ENCODE measurements at regions not wholly inside any gene's neighbourhood (a gene's known extent, or its start where the extent isn't known, plus 50 kb on each side); places are given as distances from the start of the nearest gene placed in this dataset.

DNA sequence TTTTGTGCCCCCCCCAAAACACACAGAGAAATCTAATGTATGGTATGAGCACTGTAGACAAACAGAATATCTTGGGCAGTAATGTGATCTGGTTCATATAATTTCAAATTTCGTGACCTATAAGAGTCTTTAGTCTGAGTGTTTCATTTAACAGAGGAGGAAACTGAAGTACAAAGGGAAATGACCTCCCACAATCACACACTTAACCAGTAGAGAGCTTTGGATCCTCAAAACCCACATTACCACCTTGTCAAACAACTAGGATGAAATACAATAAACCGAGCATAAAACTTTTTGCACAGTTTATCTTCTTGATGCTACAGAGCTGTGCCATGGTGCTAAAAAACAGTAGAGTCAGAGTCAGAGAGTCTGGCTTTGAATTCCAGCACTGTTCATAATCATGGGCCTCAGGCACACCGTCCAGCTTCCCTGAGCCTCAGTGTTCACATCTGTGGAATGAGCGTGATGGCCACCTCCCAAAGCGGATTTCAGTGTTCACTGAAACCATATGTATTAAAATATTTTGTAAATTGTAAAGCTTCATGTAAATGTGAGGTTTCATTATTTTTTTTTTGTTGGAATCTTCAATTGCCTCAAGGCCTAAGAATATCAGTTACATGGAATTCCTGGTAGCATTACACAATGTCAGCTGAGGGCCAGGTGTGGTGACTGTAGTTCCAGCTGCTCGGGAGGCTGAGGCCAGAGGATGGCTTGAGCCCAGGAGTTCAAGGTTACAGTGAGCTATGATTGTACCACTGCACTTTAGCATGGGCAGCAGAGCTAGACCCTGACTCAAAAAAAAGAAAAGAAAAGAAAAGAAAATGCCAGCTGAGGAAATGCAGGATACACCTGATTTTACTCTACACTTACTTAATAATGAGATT, 126.4 kb upstream of the FRY start:
- Mint-ChIP-seq H3K4me3 (no peak overlapping the region), H3K9me3 (ENCODE audit: insufficient read depth) (no peaks in the 10 kb centered on the region), H3K27ac (no peak overlapping the region), H3K27me3 (peaks cover 6% of the 10 kb centered on the region), H3K4me1 (peaks cover under 1% of the 10 kb centered on the region)
- H2AFZ ChIP-seq (ENCODE audit: insufficient read depth, low read depth, low read length, poor library complexity, severe bottlenecking): no peak overlapping the region
- intact Hi-C loops (cut with micrococcal nuclease): no loop called here
- peaks cover 0 to 2% of the 10 kb centered on the region in 2 donors for H3K4me1 ChIP-seq (ENCODE audit: control insufficient read depth in 2 of 2, insufficient read depth in 2 of 2, low read length in 2 of 2)
- WGBS (ENCODE audit: insufficient coverage): 70% methylated on average over 3 of the region's 6 CpGs
- H3K27me3 ChIP-seq (replicated peaks in 1 of 4; ENCODE audit: control extremely low read depth in 1 of 4, control insufficient read depth in 3 of 4, insufficient read depth in 4 of 4, low read length in 3 of 4): no peaks in the 10 kb centered on the region
- peaks cover 0 to 3% (median 0%) of the 10 kb centered on the region in 3 donors for H3K9me3 ChIP-seq (ENCODE audit: control extremely low read depth in 1 of 3, control insufficient read depth in 2 of 3, insufficient read depth in 1 of 3, low read length in 2 of 3)
- DNase-seq: no peak
- H3K27ac ChIP-seq (ENCODE audit: low read length in 2 of 2): no peak overlapping the region
- H3K36me3 ChIP-seq (replicated peaks in 1 of 2; ENCODE audit: control extremely low read depth in 1 of 2, control insufficient read depth in 1 of 2, extremely low read depth in 1 of 2, insufficient read depth in 2 of 2, low read length in 1 of 2): no peaks in the 10 kb centered on the region
- no peak for ATAC-seq (ENCODE audit: low read depth)
- ChIA-PET CTCF (interaction anchor here (0.6 to 2.5 kb wide), 4 partner anchors 10 to 1535 kb away, joined by 3 to 9 read pairs (median 3); no protein-coding TSS in a partner anchor), POLR2A (no interaction called here)
- H3K4me3 ChIP-seq (ENCODE audit: control extremely low read depth in 1 of 5, extremely low read depth in 1 of 5, insufficient read depth in 1 of 5, low read depth in 2 of 5, low read length in 4 of 5): no peak overlapping the region
- no peaks in the 10 kb centered on the region for H4K20me1 ChIP-seq (ENCODE audit: control insufficient read depth, insufficient read depth, low read length, poor library complexity, severe bottlenecking)
- no peaks in the 10 kb centered on the region for H3K79me2 ChIP-seq (ENCODE audit: control insufficient read depth, insufficient read depth, low read length)
- TF ChIP-seq, protein P1, sequence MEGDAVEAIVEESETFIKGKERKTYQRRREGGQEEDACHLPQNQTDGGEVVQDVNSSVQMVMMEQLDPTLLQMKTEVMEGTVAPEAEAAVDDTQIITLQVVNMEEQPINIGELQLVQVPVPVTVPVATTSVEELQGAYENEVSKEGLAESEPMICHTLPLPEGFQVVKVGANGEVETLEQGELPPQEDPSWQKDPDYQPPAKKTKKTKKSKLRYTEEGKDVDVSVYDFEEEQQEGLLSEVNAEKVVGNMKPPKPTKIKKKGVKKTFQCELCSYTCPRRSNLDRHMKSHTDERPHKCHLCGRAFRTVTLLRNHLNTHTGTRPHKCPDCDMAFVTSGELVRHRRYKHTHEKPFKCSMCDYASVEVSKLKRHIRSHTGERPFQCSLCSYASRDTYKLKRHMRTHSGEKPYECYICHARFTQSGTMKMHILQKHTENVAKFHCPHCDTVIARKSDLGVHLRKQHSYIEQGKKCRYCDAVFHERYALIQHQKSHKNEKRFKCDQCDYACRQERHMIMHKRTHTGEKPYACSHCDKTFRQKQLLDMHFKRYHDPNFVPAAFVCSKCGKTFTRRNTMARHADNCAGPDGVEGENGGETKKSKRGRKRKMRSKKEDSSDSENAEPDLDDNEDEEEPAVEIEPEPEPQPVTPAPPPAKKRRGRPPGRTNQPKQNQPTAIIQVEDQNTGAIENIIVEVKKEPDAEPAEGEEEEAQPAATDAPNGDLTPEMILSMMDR (IDR thresholded peaks at IDR 0.05): no peak
- no peak for TF ChIP-seq EZH2 (IDR thresholded peaks at IDR 0.05; ENCODE audit: borderline replicate concordance, insufficient read depth, low read depth, low read length, poor library complexity, severe bottlenecking)
- no peak overlapping the region for H3K9ac ChIP-seq (ENCODE audit: low read length)
- no peak overlapping the region for H3K4me2 ChIP-seq (replicated peaks; ENCODE audit: low read depth, low read length, poor library complexity, severe bottlenecking)

DNA sequence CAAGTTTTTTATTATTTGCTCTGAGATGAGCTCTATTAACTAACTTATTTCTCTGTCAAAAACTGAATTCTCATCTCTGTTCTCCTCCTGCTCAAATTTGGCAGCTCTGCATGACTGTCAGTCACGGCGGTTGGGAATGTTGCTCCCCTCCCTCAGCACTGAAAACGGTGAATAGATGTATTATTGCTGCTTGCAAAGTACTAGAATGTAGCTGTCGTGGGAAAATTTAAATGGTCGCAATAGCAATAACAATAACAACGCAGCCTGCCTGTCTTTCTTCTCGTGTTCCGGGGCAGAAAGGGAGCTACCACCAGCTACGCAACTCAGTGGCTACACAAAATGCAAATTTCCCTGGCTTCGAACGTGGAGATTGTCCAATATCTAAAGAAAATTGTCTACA, 125.6 kb upstream of the FRY start:
- Mint-ChIP-seq H3K9me3 (ENCODE audit: insufficient read depth) (no peaks in the 10 kb centered on the region), H3K4me1 (peaks cover 7% of the 10 kb centered on the region), H3K27me3 (peaks cover 6% of the 10 kb centered on the region), H3K27ac (no peak overlapping the region), H3K4me3 (no peak overlapping the region)
- Histone ChIP-seq H3K79me2 (ENCODE audit: control insufficient read depth, insufficient read depth, low read length) (no peaks in the 10 kb centered on the region), H3K27ac (ENCODE audit: low read length in 2 of 2) (no peak overlapping the region), H3K36me3 (replicated peaks in 1 of 2; ENCODE audit: control extremely low read depth in 1 of 2, control insufficient read depth in 1 of 2, extremely low read depth in 1 of 2, insufficient read depth in 2 of 2, low read length in 1 of 2) (no peaks in the 10 kb centered on the region), H3K4me1 (ENCODE audit: control insufficient read depth in 2 of 2, insufficient read depth in 2 of 2, low read length in 2 of 2) (peaks cover 4 to 7% of the 10 kb centered on the region in 2 donors), H3K27me3 (replicated peaks in 1 of 4; ENCODE audit: control extremely low read depth in 1 of 4, control insufficient read depth in 3 of 4, insufficient read depth in 4 of 4, low read length in 3 of 4) (no peaks in the 10 kb centered on the region), H3K4me2 (replicated peaks; ENCODE audit: low read depth, low read length, poor library complexity, severe bottlenecking) (no peak overlapping the region), H4K20me1 (ENCODE audit: control insufficient read depth, insufficient read depth, low read length, poor library complexity, severe bottlenecking) (no peaks in the 10 kb centered on the region), H3K9me3 (ENCODE audit: control extremely low read depth in 1 of 3, control insufficient read depth in 2 of 3, insufficient read depth in 1 of 3, low read length in 2 of 3) (peaks cover 0 to 2% (median 0%) of the 10 kb centered on the region in 3 donors), H3K9ac (ENCODE audit: low read length) (no peak overlapping the region), H2AFZ (ENCODE audit: insufficient read depth, low read depth, low read length, poor library complexity, severe bottlenecking) (no peak overlapping the region), H3K4me3 (ENCODE audit: control extremely low read depth in 1 of 5, extremely low read depth in 1 of 5, insufficient read depth in 1 of 5, low read depth in 2 of 5, low read length in 4 of 5) (no peak overlapping the region)
- ATAC-seq (ENCODE audit: low read depth) (no peak), DNase-seq (no peak)
- POLR2A ChIA-PET: no interaction called here
- intact Hi-C loops (cut with micrococcal nuclease): no loop called here
- WGBS (ENCODE audit: insufficient coverage): 90% methylated on average over 4 of the region's 11 CpGs
- TF ChIP-seq EZH2 (IDR thresholded peaks at IDR 0.05; ENCODE audit: borderline replicate concordance, insufficient read depth, low read depth, low read length, poor library complexity, severe bottlenecking): no peak
- TF ChIP-seq, protein P1 (IDR thresholded peaks at IDR 0.05): no peak
- CTCF ChIA-PET: interaction anchor here (0.6 to 2.5 kb wide), 3 partner anchors 9 to 763 kb away, joined by 3 to 9 read pairs (median 3); no protein-coding TSS in a partner anchor

Measured in B cell (primary cell).